ENCODE measurements at regions not wholly inside any gene's neighbourhood (a gene's known extent, or its start where the extent isn't known, plus 50 kb on each side); places are given as distances from the start of the nearest gene placed in this dataset.

- TF ChIP-seq CTCF (IDR thresholded peaks at IDR 0.05), result no peak
- no peak for TF ChIP-seq POLR2A (IDR thresholded peaks at IDR 0.05)
These were observed 100.4 kb upstream of the ZNF618 start for GRCh38 chr9:113775749-113776148.
